Sigmoid colon (tissue), 4 donors: ENCODE measurements at regions not wholly inside any gene's neighbourhood (a gene's known extent, or its start where the extent isn't known, plus 50 kb on each side); places are given as distances from the start of the nearest gene placed in this dataset.

Experiments used
- CTCF ChIP-seq, 4 experiments: fragments of 450-650 bp in 3 of 4; fragments of 200-600 bp in 1 of 4; IDR thresholded peaks; one replicate each; pipeline ENCODE4 v1.5.1; 2016 to 2019; ENCODE audit warnings: antibody characterized with exemption in 4 of 4, mild to moderate bottlenecking in 3 of 4, moderate library complexity in 2 of 4
- EP300 ChIP-seq, 4 donors: sonication (generic); formaldehyde crosslinking; IDR thresholded peaks; one replicate each; pipeline ENCODE4 v1.6.1; 2017; ENCODE audit warnings: antibody characterized with exemption in 4 of 4
- POLR2A ChIP-seq, 2 donors: fragments of 450-650 bp; IDR thresholded peaks; one replicate each; pipeline ENCODE4 v1.6.1; 2016; ENCODE audit warnings: antibody characterized with exemption in 2 of 2, mild to moderate bottlenecking in 2 of 2, moderate library complexity in 2 of 2

- TF ChIP-seq POLR2A (IDR thresholded peaks at IDR 0.05): no peak
- no peak for TF ChIP-seq CTCF (IDR thresholded peaks at IDR 0.05)
- no peak for TF ChIP-seq EP300 (IDR thresholded peaks at IDR 0.05)
Measured at GRCh38 chr1:219000005-219000404, 173.7 kb upstream of the LYPLAL1 start.
